SK-N-MC (cell line): ENCODE measurements at regions not wholly inside any gene's neighbourhood (a gene's known extent, or its start where the extent isn't known, plus 50 kb on each side); places are given as distances from the start of the nearest gene placed in this dataset.
"Not testable (repeated sequence)": the region's sequence is repeated elsewhere in the genome, so short reads cannot be mapped to it uniquely, and the experiment has no call there.

Experiments
- DNase-seq: peaks from one replicate; pipeline ENCODE4 v3.0.0-alpha.2; 2011; ENCODE audit warnings: low read depth, low spot score
- H3K27ac ChIP-seq: fragments of 200-600 bp; sonication (generic); 2 replicates; pipeline ENCODE4 v1.5.1; 2016; ENCODE audit warnings: mixed run types
- H3K36me3 ChIP-seq: fragments of 200-600 bp; sonication (generic); 2 replicates; pipeline ENCODE4 v1.6.1; 2017; ENCODE audit warnings: antibody characterized with exemption, low read length, mixed read lengths; ENCODE audit not compliant: insufficient read depth
- H3K4me3 ChIP-seq: fragments of 200-600 bp; sonication (generic); 2 replicates; pipeline ENCODE4 v1.5.1; 2016
- H3K9ac ChIP-seq: fragments of 200-600 bp; sonication (generic); 2 replicates; pipeline ENCODE4 v1.8.0; 2017; ENCODE audit warnings: mixed run types, mixed read lengths; ENCODE audit not compliant: insufficient read length
- H3K9me3 ChIP-seq: fragments of 200-600 bp; sonication (generic); 2 replicates; pipeline ENCODE4 v1.6.1; 2017; ENCODE audit warnings: low read depth, mild to moderate bottlenecking, antibody characterized with exemption, low read length, moderate library complexity, mixed read lengths
- EZH2 ChIP-seq: fragments of 200-600 bp; sonication (generic); IDR thresholded peaks from one replicate; pipeline ENCODE4 v1.6.1; 2017; ENCODE audit warnings: antibody characterized with exemption
- FOXP2 ChIP-seq: optimal IDR thresholded peaks from 2 replicates; pipeline ENCODE3; 2011; ENCODE audit warnings: mild to moderate bottlenecking, moderate library complexity; ENCODE audit not compliant: insufficient read depth; ENCODE audit errors: extremely low read length, control extremely low read depth
- POLR2AphosphoS5 ChIP-seq: IDR thresholded peaks from 2 replicates; pipeline ENCODE4 v1.6.1; 2012; ENCODE audit warnings: mild to moderate bottlenecking, low read depth, low read length, borderline replicate concordance

DNA sequence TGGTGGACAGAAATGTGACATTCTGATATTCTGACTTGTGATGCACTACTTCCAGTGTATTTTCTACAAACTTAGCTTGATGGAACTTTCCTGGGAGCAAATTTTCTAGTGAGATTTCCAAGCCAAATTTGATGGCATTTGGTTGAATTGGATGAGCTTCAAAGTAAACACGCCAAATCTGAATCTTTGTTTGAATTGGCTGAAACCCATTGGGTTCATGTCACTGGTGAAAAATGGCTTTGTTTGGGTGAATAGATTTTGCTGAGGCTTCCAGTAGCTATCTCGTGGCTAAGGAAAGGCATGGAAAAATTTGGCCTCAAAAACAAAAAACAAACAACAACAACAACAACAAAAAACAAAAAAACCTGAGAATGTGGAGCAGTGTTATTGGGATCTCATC, 271.1 kb upstream of the RPS23 start:
- TF ChIP-seq EZH2 = no peak

GRCh38 chr5:82544004-82544403, 265.9 kb upstream of the RPS23 start:
- Histone ChIP-seq H3K9ac (no peak overlapping the region), H3K27ac (no peak overlapping the region), H3K4me3 (no peak overlapping the region), H3K9me3 (no peaks in the 10 kb centered on the region), H3K36me3 (no peaks in the 10 kb centered on the region)
- no peak for TF ChIP-seq POLR2AphosphoS5
- no peak for TF ChIP-seq EZH2
- no peak for TF ChIP-seq FOXP2
- no peak for DNase-seq

More for the DNA sequence above, 271.1 kb upstream of the RPS23 start:
- no peak overlapping the region for H3K27ac ChIP-seq
- no peak overlapping the region for H3K4me3 ChIP-seq
- DNase-seq = no peak
- no peaks in the 10 kb centered on the region for H3K9me3 ChIP-seq
- no peak overlapping the region for H3K9ac ChIP-seq
- H3K36me3 ChIP-seq = no peaks in the 10 kb centered on the region

- no peak overlapping the region for H3K4me3 ChIP-seq
- H3K27ac ChIP-seq = no peak overlapping the region
- no peak overlapping the region for H3K9ac ChIP-seq
- H3K36me3 ChIP-seq = no peaks in the 10 kb centered on the region
- TF ChIP-seq POLR2AphosphoS5 (no peak), FOXP2 (no peak), EZH2 (no peak)
- no peaks in the 10 kb centered on the region for H3K9me3 ChIP-seq
- no peak for DNase-seq
These were observed 262.1 kb upstream of the RPS23 start for GRCh38 chr5:82540301-82540700.

DNA sequence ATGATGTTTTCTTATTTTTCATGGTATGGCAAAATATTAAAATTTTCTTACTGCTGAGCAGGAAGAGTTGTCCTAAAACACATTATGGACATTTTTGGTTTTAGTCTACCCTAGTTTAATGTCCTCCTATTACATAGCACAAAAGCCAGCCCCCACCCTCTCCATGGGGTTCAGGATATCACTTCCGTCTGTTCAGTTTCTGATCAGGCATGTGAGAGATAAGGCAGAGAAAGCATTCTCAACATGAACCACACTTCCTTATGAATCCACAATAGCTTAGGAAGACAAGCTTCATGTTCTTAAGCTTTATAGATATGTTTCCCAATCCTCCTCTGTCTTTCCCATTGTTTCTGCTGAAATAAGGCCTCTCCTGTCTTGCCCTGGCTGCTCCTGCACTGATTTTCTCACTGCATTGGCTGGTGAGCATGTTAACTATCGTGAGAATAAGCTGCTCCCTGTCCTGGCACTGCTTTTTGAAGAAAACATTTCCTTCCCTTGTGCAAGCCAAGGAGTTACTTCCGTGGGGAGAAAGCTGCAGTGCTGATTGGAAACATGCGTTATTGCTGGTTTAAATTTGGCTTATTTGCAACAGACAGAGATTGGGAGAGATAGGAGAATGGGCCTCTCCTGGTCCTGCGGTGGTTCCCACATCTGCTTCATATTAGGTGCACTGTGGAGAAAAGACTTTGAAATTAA, 260.3 kb upstream of the RPS23 start:
- Histone ChIP-seq H3K36me3 (no peaks in the 10 kb centered on the region), H3K9ac (peak overlapping the region; percentile 46), H3K27ac (peak overlapping the region; percentile 96), H3K4me3 (peak overlapping the region; percentile 56), H3K9me3 (no peaks in the 10 kb centered on the region)
- no peak for TF ChIP-seq EZH2
- TF ChIP-seq POLR2AphosphoS5 = no peak
- TF ChIP-seq FOXP2 = no peak
- peak; percentile 71 for DNase-seq

DNA sequence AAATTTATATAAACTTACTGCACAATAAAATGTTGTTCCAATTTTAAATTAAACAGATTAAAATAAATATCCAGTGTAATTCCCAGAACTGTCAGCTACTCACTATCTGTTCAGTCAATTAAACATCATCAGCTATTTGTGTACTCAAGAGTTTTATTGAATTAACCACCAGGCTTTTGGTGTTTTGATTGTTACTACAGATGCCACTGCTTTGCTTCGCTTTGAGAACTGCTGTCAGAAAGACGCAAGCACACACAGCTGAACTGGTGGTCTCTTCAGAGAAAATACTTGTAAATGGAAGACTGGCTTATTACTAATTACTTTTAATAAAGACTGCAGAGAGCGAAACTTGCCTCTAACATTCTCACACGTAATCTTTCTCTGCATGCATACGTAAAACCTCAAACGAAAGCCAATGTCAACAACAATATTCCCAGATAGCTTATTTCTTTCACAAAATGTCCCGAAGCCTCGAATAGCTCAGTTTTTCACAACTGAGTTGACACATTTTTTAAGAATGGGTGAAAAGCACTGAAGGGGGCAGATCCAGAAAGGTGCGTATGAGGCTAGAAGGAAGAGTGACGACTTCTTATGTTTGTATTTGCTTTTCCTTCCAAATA, 259.6 kb upstream of the RPS23 start:
- no peak for DNase-seq
- Histone ChIP-seq H3K36me3 (no peaks in the 10 kb centered on the region), H3K9me3 (no peaks in the 10 kb centered on the region), H3K27ac (peak overlapping the region; percentile 96), H3K4me3 (peak overlapping the region; percentile 56), H3K9ac (peak overlapping the region; percentile 46)
- TF ChIP-seq POLR2AphosphoS5 (no peak), FOXP2 (no peak)

DNA sequence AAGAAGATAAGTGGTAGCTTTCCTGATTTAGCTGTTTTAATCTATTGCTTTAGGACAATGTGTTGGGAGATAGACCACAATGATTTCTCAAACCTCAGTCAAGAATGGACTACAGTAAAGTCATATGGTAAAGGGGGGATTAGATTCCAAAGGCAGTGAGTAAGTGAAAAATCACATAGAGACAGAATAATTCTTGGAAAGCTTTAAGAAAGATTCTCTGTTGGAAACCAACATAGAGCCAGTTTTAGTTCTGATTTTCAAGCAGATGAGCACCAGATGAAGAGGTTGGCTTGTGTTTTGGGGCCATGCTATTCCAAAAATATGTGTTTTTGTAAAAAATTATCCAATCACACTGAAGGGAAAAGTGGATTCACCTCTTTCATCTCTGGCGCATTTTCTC, 256.8 kb upstream of the RPS23 start:
- Histone ChIP-seq H3K4me3 (no peak overlapping the region), H3K9ac (no peak overlapping the region), H3K9me3 (no peaks in the 10 kb centered on the region), H3K36me3 (no peaks in the 10 kb centered on the region), H3K27ac (no peak overlapping the region)
- DNase-seq = no peak
- TF ChIP-seq POLR2AphosphoS5 = no peak
- TF ChIP-seq EZH2 = no peak

GRCh38 chr5:82532075-82532474, 253.9 kb upstream of the RPS23 start:
- not testable (repeated sequence) for H3K27ac ChIP-seq, H3K4me3 ChIP-seq, DNase-seq, H3K9ac ChIP-seq, H3K9me3 ChIP-seq, H3K36me3 ChIP-seq

GRCh38 chr5:82526540-82526939, 248.4 kb upstream of the RPS23 start:
- Histone ChIP-seq H3K9ac (no peak overlapping the region), H3K27ac (no peak overlapping the region), H3K9me3 (no peaks in the 10 kb centered on the region), H3K36me3 (no peaks in the 10 kb centered on the region), H3K4me3 (no peak overlapping the region)
- TF ChIP-seq FOXP2 (no peak), POLR2AphosphoS5 (no peak), EZH2 (no peak)
- no peak for DNase-seq

DNA sequence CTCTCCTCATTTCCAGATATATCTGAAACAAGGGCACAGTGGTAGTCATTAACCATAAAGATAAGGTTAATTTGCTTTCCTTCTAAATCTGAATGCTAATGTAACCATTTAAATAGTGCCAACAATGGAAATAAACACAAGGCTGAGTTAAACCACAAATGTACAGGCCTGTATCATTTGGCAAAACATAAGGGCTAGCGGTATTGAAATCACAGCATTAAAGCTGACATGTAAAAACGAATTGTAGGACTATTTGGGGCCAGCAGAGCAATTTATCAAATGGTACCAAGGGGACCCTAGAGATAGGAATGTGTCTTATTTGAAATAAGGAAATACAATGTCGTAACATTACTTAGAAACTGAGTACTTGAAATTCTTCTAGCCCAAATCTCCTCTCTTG, 247.5 kb upstream of the RPS23 start:
- TF ChIP-seq EZH2 = no peak
- no peak for TF ChIP-seq FOXP2
- no peak for TF ChIP-seq POLR2AphosphoS5
- H3K4me3 ChIP-seq = no peak overlapping the region
- no peak overlapping the region for H3K9ac ChIP-seq
- H3K27ac ChIP-seq = no peak overlapping the region
- no peaks in the 10 kb centered on the region for H3K9me3 ChIP-seq
- no peak for DNase-seq
- H3K36me3 ChIP-seq = no peaks in the 10 kb centered on the region
